Activated naive CD4-positive, alpha-beta T cell treated with anti-CD3 and anti-CD28 coated beads, Interleukin-2, amount 50 U/mL, for 24 hours (primary cell): ENCODE measurements at regions not wholly inside any gene's neighbourhood (a gene's known extent, or its start where the extent isn't known, plus 50 kb on each side); places are given as distances from the start of the nearest gene placed in this dataset.
"Not testable (repeated sequence)": the region's sequence is repeated elsewhere in the genome, so short reads cannot be mapped to it uniquely, and the experiment has no call there.

Experiments
- H3K27ac Mint-ChIP-seq: one replicate; pipeline ENCODE4 v1.8.0; 2021; ENCODE audit warnings: mild to moderate bottlenecking, mixed read lengths
- H3K27me3 Mint-ChIP-seq: one replicate; pipeline ENCODE4 v1.8.0; 2021; ENCODE audit warnings: mixed read lengths
- H3K36me3 Mint-ChIP-seq: one replicate; pipeline ENCODE4 v1.8.0; 2021; ENCODE audit warnings: mixed read lengths
- H3K4me1 Mint-ChIP-seq: one replicate; pipeline ENCODE4 v1.8.0; 2021; ENCODE audit warnings: mixed read lengths
- H3K4me3 Mint-ChIP-seq: one replicate; pipeline ENCODE4 v1.8.0; 2021; ENCODE audit warnings: mild to moderate bottlenecking, mixed read lengths
- H3K9me3 Mint-ChIP-seq: one replicate; pipeline ENCODE4 v1.8.0; 2021; ENCODE audit warnings: mixed read lengths

DNA sequence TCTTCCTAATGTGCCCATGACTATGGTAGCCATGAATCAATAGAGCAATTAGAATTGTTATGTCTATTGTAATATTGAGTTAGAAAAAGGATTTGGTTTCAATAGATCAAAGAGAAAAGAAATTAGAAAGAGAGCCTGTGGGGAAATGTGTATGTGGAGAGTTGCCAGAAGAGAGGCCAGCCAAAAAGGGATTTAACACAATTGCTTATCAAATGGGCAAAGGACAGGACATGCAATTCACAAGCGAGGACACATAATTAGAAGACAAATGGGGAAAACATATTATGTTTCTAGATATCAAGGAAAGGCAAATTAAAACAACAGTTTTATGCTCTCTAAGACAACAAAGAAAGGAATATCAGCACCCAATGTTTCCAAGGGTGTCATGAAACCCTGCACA lies 403.2 kb upstream of the KLHL29 start:
- no peaks in the 10 kb centered on the region for H3K9me3 Mint-ChIP-seq
- H3K27me3 Mint-ChIP-seq: peaks cover 4% of the 10 kb centered on the region
- H3K4me1 Mint-ChIP-seq: no peaks in the 10 kb centered on the region
- H3K27ac Mint-ChIP-seq: no peak overlapping the region
- H3K4me3 Mint-ChIP-seq: no peak overlapping the region
- peaks cover 1% of the 10 kb centered on the region for H3K36me3 Mint-ChIP-seq

DNA sequence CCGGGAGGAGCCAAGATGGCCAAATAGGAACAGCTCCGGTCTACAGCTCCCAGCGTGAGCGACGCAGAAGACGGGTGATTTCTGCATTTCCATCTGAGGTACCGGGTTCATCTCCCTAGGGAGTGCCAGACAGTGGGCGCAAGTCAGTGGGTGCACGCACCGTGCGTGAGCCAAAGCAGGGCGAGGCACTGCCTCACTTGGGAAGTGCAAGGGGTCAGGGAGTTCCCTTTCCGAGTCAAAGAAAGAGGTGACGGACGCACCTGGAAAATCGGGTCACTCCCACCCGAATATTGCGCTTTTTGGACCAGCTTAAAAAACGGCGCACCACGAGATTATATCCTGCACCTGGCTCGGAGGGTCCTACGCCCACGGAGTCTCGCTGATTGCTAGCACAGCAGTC lies 400.8 kb upstream of the KLHL29 start:
- H3K27ac Mint-ChIP-seq, H3K4me1 Mint-ChIP-seq, H3K9me3 Mint-ChIP-seq, H3K27me3 Mint-ChIP-seq, H3K4me3 Mint-ChIP-seq, H3K36me3 Mint-ChIP-seq: not testable (repeated sequence)

DNA sequence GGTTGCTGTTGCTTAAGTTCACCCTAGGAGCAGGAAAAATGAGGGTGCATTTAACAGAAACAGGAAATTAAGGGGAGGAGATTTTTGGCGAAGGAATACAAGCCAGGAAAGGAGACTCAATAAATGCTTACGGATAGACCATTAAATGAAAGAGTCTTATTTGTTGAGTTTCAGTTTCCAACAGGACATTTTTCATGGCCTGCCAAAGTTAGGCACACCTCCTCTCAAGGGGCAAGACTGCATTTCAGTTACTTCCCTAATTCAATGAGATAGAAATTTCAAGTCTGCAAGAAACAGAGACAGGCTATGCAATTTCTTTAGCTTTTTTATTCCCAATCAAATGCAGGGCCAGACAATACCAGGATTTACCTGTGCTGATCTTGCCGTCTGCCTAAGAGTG lies 394.7 kb upstream of the KLHL29 start:
- Mint-ChIP-seq H3K4me1 (no peaks in the 10 kb centered on the region), H3K27ac (no peak overlapping the region), H3K4me3 (no peak overlapping the region), H3K36me3 (no peaks in the 10 kb centered on the region), H3K9me3 (no peaks in the 10 kb centered on the region), H3K27me3 (no peaks in the 10 kb centered on the region)

DNA sequence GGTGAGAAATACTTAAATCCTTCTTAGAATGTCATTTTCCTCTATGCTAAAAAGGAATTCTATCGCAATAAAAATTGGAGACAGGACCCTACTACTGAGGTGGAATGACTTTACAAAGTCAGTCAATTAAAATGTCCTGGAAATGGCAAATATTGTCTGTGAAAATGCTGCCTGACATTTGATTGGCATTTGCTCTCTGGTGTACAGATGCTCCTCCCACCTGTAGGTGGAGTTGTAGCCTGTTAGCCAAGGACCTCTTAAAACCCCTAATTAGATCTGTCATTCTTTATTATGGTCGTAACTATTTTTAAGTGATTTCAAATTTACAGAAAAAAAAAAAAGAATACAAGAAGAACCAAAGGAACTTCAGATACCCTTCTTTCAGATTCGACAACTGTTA lies 393.1 kb upstream of the KLHL29 start:
- H3K9me3 Mint-ChIP-seq: no peaks in the 10 kb centered on the region
- H3K4me1 Mint-ChIP-seq: no peaks in the 10 kb centered on the region
- H3K27me3 Mint-ChIP-seq: no peaks in the 10 kb centered on the region
- H3K27ac Mint-ChIP-seq: no peak overlapping the region
- no peak overlapping the region for H3K4me3 Mint-ChIP-seq
- no peaks in the 10 kb centered on the region for H3K36me3 Mint-ChIP-seq

DNA sequence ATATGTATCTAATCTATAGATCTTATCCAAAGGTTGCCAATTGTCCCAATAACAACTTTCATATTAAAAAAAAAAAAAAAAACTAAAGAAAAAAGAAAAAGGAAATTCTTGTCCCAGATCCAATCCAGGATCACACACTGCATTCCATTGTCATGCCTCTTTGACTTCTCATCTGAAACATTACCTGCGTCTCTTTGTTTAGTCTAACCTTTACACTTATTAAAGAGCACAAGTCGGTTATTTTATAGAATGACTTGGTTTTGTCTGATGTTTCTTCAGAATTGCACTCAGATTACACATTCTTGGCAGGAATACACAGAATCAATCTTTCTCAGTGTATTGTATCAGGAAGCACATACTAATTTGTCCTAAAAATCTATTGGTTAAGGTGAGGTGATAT lies 392.5 kb upstream of the KLHL29 start:
- Mint-ChIP-seq H3K4me1 (no peaks in the 10 kb centered on the region), H3K9me3 (no peaks in the 10 kb centered on the region), H3K36me3 (no peaks in the 10 kb centered on the region), H3K27ac (no peak overlapping the region), H3K4me3 (no peak overlapping the region), H3K27me3 (no peaks in the 10 kb centered on the region)

DNA sequence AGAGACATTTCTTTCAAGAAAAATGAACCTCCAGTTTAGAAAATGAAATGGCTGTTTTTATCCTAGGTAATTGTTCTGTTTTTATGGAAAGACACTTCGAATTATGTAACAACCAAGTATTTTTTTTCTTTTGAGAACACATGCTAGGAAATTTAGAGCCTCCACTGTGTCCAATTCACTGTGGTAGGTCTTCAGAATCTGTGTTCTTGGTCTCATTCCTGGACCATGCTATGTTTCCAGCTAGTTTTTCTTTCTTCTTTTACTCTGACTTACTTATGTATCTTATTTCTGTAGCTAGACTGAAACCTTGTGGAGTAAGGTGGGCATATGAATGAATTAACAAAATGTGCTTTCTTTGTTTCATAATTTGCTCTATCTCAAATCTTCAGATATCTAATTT lies 391.7 kb upstream of the KLHL29 start:
- Mint-ChIP-seq H3K27ac (no peak overlapping the region), H3K9me3 (no peaks in the 10 kb centered on the region), H3K4me3 (no peak overlapping the region), H3K27me3 (no peaks in the 10 kb centered on the region), H3K36me3 (no peaks in the 10 kb centered on the region), H3K4me1 (no peaks in the 10 kb centered on the region)

DNA sequence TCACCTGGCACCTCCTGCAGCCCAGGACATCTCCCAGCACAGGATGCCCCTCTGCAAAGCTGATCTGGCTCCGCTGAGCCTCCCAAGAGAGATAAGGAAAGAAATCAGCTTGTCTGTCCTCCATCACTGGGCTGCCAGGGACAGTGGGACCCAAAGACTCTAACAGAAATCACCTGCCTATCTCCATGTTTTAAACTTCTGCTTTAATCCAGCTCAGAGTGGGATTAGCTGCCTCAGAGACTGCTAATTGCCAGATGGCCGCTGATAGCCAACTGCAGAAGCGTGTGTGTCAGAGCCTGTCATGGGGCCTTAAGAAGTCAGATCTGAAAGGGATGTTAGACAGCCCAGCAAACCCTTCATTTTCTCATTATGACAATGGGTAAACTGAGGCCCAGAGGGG lies 389.4 kb upstream of the KLHL29 start:
- no peak overlapping the region for H3K27ac Mint-ChIP-seq
- no peaks in the 10 kb centered on the region for H3K27me3 Mint-ChIP-seq
- no peaks in the 10 kb centered on the region for H3K9me3 Mint-ChIP-seq
- H3K4me3 Mint-ChIP-seq: no peak overlapping the region
- H3K4me1 Mint-ChIP-seq: no peaks in the 10 kb centered on the region
- no peaks in the 10 kb centered on the region for H3K36me3 Mint-ChIP-seq

DNA sequence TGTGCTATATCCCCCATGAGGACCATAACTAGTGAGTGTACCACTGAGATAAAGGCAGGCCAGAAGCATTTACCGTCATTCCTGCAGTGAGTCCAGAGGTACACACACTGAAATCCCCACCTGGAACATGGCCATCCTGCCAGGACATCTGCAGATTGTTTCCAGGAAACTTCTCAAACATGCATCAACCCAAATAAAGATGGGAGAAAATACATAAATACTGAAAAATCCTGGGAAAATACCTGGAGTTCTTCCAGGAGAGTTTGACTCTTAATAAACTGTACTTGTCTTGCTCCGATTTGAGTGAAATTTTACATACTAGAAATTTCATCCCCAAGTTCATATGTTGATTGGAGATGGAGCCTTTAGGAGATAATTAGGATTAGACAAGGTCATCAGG lies 388.1 kb upstream of the KLHL29 start:
- Mint-ChIP-seq H3K27ac (no peak overlapping the region), H3K4me3 (no peak overlapping the region), H3K9me3 (peaks cover 4% of the 10 kb centered on the region), H3K4me1 (no peaks in the 10 kb centered on the region), H3K36me3 (no peaks in the 10 kb centered on the region), H3K27me3 (no peaks in the 10 kb centered on the region)

DNA sequence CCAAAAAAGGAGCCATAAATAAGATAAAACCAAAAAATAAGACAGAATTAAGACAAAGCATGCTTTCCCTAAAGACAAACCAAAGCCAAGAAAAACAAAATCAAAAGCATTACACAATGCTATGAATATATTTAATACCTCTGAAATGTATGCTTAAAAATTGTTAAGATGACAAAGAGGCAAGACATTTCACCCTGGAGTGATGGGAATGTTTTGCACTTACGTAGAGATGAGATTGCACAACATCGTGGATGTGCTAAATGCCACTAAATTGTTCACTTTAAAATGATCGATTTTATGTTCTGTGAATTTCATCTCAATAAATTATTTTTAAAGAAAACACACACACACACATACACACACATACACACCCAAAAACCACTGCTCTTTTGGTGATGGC lies 386.6 kb upstream of the KLHL29 start:
- Mint-ChIP-seq H3K4me3 (no peak overlapping the region), H3K27me3 (no peaks in the 10 kb centered on the region), H3K36me3 (no peaks in the 10 kb centered on the region), H3K27ac (no peak overlapping the region), H3K4me1 (no peaks in the 10 kb centered on the region), H3K9me3 (peaks cover 4% of the 10 kb centered on the region)

DNA sequence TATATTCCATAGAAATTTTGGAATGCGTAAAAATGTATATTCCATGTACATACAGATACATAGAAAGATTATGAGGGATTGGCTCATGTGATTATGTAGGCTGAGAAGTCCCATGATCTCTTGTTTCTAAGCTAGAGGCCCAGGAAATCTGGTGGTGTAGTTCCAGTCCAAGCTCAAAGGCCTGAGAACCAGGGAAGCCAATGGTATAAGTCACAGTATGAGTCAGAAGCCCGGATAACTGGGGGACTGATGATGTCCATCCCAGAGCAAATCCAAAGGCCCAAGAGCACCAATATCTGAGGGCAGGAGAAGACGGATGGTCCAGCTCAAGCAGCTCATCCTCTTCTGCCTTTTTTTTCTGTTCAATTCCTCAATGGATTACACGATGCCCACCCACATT lies 385.0 kb upstream of the KLHL29 start:
- Mint-ChIP-seq H3K27ac (no peak overlapping the region), H3K27me3 (no peaks in the 10 kb centered on the region), H3K36me3 (no peaks in the 10 kb centered on the region), H3K4me1 (no peaks in the 10 kb centered on the region), H3K9me3 (peaks cover 4% of the 10 kb centered on the region), H3K4me3 (no peak overlapping the region)

DNA sequence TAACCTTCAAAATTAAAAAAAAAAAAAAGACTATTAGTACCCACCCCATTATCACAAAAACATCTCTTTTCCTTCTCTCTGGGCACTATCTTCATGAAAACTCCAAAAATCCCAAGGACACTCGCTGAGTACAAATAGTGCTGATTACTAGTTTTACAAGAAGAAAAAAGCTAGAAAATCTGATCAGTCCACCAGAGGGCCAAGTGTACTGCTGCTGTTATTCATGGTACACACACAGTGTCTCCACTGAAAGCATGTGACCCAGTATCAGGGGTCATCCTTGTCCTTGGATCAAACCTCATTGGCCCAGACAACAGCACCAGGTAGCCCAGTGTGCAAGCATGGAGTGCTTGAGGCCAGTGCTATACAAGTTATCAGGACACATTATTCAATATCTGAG lies 382.7 kb upstream of the KLHL29 start:
- no peaks in the 10 kb centered on the region for H3K36me3 Mint-ChIP-seq
- H3K27ac Mint-ChIP-seq: no peak overlapping the region
- H3K4me3 Mint-ChIP-seq: no peak overlapping the region
- H3K9me3 Mint-ChIP-seq: peaks cover 4% of the 10 kb centered on the region
- no peaks in the 10 kb centered on the region for H3K27me3 Mint-ChIP-seq
- H3K4me1 Mint-ChIP-seq: no peaks in the 10 kb centered on the region

DNA sequence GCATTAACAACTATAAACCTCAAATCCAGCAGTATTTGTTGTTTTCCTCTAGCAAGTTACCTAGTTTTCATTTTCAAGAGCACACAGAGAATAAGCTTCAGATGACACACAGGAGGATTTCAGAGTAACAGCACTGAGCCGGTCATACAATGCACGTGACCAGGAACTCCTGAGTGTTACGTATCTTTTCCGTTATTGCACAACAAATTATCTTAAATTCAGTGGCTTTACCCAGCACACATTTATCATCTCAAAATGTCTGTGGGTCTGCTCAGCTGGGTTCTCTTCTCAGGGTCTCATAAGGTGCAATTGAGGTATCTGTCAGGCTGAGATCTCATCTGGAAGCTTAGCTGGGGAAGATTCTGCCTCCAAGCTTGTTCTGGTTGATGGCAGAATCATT lies 379.5 kb upstream of the KLHL29 start:
- no peak overlapping the region for H3K27ac Mint-ChIP-seq
- no peak overlapping the region for H3K4me3 Mint-ChIP-seq
- no peaks in the 10 kb centered on the region for H3K36me3 Mint-ChIP-seq
- H3K9me3 Mint-ChIP-seq: peaks cover 4% of the 10 kb centered on the region
- no peaks in the 10 kb centered on the region for H3K27me3 Mint-ChIP-seq
- no peaks in the 10 kb centered on the region for H3K4me1 Mint-ChIP-seq

DNA sequence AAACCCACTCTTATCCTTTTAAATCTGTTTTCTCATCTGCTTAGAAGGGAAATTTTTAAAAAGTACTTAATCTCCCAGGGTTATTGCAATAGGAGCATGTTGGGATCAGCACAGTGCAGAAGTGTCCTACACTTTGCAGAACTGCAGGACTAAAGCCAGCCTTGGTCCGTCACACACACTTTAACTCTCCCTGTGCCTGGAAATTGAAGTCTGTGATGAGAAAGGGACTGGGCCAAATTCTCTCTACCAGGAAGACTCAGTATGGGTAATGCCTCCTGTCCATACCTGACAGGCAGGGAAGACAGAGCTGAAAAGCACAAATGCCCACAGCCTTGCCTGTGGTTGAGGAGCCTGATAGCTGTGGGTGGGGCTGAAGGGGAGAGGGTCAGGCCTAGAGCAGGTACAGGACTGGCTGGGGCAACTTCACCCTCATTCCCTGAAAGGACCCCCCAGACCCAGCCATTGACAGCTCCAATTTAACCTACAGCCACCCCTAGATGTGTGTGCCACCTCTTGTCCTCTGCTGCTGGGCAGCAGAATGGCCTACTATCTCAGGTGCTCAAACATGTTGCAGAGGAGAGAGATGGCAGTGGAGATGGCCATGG lies 377.2 kb upstream of the KLHL29 start:
- Mint-ChIP-seq H3K36me3 (no peaks in the 10 kb centered on the region), H3K27ac (no peak overlapping the region), H3K4me1 (no peaks in the 10 kb centered on the region), H3K27me3 (no peaks in the 10 kb centered on the region), H3K9me3 (no peaks in the 10 kb centered on the region), H3K4me3 (no peak overlapping the region)

DNA sequence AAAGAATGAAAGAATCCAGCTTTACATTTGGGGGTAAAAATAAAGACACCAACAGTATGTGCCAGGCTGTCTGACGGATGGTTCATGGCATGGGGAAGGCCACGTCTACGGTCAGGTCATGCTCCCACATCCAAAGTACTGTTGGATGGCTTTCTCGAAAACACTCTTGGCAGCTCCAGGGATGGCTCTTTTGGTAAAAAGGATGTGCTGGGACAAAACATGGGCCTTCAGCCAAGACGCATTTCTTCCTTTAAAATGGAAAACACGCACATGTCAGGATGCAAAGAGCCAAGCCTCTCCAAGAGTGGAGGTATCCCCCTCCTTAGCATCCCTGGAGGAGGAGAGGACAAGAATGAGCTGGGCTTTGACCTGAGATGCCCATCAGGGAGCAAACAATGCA lies 376.5 kb upstream of the KLHL29 start:
- H3K27ac Mint-ChIP-seq: no peak overlapping the region
- no peaks in the 10 kb centered on the region for H3K36me3 Mint-ChIP-seq
- H3K9me3 Mint-ChIP-seq: no peaks in the 10 kb centered on the region
- no peak overlapping the region for H3K4me3 Mint-ChIP-seq
- H3K4me1 Mint-ChIP-seq: no peaks in the 10 kb centered on the region
- H3K27me3 Mint-ChIP-seq: no peaks in the 10 kb centered on the region

DNA sequence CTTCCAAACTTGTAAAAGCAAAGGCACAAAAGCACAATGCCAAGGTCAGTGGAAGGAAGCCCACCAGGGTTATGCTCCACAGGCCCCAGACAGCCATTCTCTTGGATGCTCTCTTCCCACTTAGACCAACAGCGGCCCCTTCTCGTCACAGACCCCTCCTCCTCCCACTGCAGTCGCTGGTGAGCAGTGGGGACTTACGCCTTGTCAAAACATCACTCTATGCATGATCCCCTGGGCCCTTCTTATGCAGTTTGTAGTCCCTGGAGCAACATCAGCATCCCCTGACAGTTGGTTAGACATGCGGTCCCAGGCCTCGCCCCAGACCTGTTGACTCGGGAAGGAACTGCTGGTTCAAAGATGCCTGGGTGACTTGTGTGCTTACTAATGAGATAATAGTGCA lies 376.0 kb upstream of the KLHL29 start:
- Mint-ChIP-seq H3K4me3 (no peak overlapping the region), H3K27ac (no peak overlapping the region), H3K36me3 (no peaks in the 10 kb centered on the region), H3K27me3 (no peaks in the 10 kb centered on the region), H3K4me1 (no peaks in the 10 kb centered on the region), H3K9me3 (no peaks in the 10 kb centered on the region)

DNA sequence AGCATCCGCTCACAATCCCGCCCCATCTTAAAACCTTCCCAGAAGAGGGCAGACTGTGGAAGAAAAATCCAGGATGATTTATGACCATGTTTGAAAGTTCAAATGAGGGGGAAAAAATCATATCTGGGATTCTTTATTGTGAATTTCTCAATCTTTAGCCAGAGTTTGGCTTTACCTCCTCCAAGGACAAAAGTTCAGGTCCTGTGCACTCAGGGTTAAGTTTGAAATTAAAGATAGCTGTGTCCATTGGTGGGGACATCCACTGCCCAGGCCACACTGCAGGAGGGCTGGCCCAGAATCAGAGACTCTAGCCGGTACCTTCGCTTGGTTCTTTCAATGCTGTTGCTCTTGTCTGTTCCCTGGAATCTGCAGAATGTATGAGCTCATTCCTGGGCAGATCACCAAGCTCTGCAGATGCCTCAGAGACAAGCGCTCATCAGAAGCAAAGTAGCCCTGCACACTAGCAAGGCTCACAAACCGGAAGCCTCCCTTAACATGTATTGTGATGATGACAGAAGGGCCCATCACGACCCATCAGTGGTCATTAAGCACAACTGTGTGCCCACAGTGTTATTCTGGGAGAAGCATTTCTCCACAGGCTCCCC lies 375.3 kb upstream of the KLHL29 start:
- Mint-ChIP-seq H3K4me1 (no peaks in the 10 kb centered on the region), H3K27ac (no peak overlapping the region), H3K9me3 (no peaks in the 10 kb centered on the region), H3K4me3 (no peak overlapping the region), H3K27me3 (no peaks in the 10 kb centered on the region), H3K36me3 (no peaks in the 10 kb centered on the region)

DNA sequence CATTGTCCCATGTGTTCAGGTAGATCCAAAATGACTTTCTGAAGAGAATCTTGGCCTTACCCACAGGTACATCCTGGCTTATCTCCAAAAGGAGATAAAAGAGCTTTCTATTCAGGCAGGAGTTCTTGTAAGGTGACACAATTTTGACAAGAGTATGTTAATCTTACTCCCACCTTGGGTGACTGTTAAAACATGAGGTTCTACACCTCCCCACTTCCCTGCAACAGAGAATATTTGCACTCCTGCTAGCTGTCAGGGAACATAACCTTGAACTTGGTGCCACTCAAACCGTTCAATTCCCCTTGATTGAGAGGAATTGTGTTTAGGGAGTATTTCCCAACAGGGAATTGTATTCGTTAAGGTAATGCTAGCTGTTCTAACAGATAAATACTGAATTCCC lies 372.5 kb upstream of the KLHL29 start:
- H3K27ac Mint-ChIP-seq: no peak overlapping the region
- no peak overlapping the region for H3K4me3 Mint-ChIP-seq
- H3K9me3 Mint-ChIP-seq: no peaks in the 10 kb centered on the region
- no peaks in the 10 kb centered on the region for H3K36me3 Mint-ChIP-seq
- peaks cover 2% of the 10 kb centered on the region for H3K27me3 Mint-ChIP-seq
- H3K4me1 Mint-ChIP-seq: no peaks in the 10 kb centered on the region
